GM18907 (cell line): ENCODE measurements at regions not wholly inside any gene's neighbourhood (a gene's known extent, or its start where the extent isn't known, plus 50 kb on each side); places are given as distances from the start of the nearest gene placed in this dataset.

Source experiments
- ATAC-seq: cut with Tn5 transposase; IDR thresholded peaks from one replicate; pipeline ENCODE4 v1.9.1; 2021; ENCODE audit warnings: mild to moderate bottlenecking, moderate library complexity; ENCODE audit not compliant: unreplicated experiment

- peak; percentile 64 for ATAC-seq
These were observed 154.3 kb downstream of the VEGFA start for GRCh38 chr6:43924222-43924702.

- ATAC-seq = no peak
These were observed 153.6 kb downstream of the VEGFA start for GRCh38 chr6:43923376-43924221.

DNA sequence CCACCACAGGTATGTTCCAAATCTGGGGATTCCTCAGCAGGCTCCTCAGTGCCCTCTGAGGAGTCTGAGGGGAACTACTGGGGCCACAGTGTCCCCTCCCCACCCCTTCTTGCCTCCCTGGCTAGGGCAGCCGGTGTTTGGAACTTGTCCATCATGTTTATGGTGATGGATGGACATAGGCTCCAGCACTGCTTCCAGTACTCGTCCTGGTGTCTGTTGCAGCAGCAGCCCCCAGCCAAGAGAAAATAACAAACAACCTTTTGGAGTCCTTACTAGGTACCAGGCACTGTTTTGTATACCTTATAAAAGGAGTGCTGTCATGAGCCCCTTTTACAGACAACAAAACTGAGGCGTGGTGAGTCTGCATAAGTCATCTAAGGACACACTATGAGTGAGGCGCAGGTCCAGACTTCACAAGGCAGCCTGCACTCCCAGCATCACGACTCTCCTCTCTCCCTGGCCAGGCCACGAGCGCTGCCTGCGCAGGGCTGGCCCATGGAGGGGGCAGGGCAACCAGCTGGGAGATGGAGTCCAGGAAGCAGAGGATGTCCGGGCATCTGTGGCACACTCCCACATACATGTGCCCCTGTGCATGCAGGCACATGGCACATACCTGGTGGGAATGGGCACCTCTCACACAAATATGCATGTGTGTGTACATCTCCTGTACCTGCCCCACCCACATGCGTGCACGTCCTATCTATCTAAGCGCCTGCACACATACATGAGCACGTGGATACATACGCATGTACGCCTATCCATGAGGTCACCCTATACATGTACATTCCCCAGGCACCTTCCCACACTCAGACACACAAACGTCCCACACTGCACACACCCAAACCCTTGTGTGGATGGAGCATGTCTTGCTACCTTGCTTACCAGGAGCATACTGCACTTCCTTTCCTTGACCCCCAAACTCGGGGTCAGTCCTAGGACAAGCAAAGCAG is 152.7 kb downstream of the VEGFA start:
- no peak for ATAC-seq

- no peak for ATAC-seq
These were observed 151.8 kb downstream of the VEGFA start for GRCh38 chr6:43921548-43922425.

DNA sequence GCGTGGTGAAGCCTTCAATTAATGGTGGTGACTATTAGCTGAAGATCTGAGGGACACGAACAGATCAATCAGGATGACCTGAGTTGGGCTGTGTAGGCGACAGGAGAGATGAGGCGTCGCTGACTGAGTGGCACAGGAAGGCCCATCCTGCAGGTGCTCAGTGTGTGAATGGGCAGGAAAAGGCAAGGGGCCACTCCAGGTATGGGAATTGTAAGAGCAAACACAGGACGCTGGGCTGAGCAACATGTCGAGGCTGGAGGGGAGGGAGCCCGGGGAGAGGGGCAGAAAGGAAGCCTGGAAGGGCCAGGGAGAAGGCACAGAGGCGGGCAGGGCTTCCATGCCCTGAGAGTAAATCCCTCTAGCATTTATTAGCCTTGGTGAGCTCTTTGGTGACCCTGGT is 151.0 kb downstream of the VEGFA start:
- ATAC-seq = no peak

DNA sequence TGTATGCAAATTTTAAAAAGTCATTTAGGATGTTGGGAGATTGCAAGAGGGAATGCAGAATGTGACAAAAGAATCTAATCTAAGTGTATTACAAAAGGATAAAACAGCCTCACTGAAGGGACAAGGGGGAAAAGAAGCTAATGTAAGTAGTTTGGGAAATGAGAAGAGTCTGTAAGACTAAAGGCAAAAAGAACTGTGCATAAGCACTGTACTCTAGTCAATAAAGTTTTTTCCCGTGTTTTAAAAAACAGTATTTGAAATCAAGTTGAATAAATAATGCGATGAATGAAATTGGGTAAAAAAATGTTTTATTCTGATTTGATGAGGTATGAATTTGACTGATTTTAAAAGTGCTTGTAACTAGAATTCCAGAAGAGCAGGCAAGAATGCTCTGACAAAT is 149.8 kb downstream of the VEGFA start:
- no peak for ATAC-seq

- no peak for ATAC-seq
These were observed 147.9 kb downstream of the VEGFA start for GRCh38 chr6:43917878-43918382.

- ATAC-seq = no peak
These were observed 147.2 kb downstream of the VEGFA start for GRCh38 chr6:43916924-43917877.

DNA sequence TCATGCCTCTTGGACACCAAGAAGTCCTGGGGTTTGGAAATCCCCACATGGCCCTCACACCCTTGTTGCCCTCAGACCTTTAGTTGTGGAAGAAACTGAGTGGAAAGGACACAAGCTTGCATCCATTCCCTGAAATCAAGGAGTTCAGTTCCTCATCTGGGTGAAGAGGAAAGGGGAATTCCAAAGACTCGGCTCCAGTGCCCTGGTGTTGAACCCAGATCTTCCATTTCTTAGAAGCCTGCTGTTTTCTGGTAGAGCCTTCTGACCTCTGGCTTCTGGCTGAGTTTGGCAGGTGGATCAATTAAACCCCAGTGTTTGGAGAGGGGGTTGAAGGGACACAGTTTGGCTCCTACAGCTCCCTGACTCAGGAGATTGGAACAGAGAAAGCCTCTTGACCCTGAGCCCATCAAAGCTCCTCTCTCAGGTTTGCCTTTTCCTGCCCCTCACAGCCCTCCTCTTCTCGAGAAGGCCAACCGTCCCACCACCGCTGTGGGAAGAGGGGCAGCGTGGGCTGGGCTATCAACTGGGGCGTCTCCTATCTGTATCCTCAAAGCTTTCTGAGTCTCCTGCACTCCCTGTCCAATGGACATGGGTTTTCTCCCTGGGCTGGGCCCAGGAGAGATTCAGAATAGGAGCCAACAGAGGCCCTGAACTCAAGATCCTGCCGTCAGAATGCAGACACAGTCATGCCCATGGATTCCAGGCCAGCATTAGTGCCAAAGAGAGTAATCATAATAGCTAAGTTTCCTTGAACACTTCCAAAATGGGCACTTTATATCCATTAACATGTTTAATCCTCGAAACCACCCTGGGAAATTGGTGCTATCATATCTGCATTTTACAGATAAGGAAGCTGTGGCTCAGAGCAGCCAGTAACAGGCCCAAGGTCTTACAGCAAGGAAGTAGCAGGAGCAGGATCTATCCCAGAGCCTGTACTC is 146.2 kb downstream of the VEGFA start:
- ATAC-seq = no peak

GRCh38 chr6:43915208-43915869 is 145.3 kb downstream of the VEGFA start:
- ATAC-seq = no peak

- ATAC-seq = no peak
These were observed 144.5 kb downstream of the VEGFA start for GRCh38 chr6:43914272-43915147.

DNA sequence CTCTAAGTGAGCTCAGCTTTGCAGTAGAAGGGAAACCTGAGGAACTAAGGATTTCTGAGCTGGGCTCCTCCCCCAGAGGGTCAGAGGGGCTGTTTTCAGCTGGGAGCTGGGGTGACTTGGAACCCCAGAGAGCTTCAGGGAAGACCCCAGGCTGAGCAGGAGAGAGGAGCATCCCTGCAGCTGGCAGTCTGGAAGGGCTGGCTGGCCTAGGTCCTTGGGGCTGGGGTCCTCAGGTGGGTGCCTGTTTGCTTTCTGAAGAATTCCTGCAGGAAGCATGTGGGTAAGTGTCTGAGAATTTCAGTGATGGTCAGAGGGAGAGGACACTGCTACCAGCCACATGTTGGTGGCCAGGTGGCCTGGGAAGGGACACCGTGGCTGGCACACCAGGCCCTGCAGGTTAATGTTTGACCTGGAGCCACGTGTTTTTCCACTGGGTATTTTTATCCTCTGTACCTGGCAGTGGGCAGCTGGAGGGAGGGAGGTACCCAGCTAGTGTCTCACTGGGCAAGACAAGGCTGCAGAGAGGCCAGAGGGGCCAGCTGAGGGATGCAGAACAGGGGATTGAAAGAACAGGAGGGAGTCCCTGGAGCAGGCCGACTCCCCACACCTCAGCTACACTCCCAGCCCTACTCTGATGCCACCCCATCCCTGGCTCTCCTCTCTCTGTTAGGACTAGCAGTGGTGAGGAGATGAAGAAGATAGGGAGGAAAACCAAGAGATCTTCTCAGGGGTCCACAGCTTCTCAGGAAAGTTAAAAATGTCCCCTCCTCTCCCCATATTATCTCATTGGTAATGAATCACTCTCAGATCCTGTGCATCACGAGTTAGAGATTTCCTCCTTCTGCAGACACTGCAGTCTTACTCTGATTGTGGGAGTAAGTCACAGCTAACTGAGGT is 143.6 kb downstream of the VEGFA start:
- no peak for ATAC-seq

- ATAC-seq = no peak
These were observed 142.8 kb downstream of the VEGFA start for GRCh38 chr6:43912598-43913371.

DNA sequence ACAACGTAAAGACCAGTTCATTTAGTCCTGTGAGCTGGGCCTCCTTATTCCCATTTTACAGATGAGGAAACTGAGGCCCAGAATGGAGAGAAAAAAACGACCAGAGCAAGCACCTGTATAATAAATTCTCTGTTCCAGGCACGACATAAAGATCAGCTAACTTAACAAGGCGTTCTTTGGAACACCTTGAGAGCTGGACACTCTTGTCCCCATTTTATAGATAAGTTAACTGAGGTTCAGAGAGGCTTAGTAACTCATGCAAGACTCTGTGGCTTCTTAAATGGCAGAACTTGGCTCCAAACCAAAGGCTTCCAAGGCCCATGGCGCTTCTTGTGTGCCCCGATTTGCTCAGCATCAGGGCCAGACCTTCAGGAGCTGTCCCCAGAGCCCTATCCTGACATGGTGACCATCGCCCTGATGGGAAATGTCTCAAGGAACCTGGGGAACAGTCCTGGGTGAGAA is 142.1 kb downstream of the VEGFA start:
- ATAC-seq = no peak
